ENCODE measurements at regions not wholly inside any gene's neighbourhood (a gene's known extent, or its start where the extent isn't known, plus 50 kb on each side); places are given as distances from the start of the nearest gene placed in this dataset.

DNA sequence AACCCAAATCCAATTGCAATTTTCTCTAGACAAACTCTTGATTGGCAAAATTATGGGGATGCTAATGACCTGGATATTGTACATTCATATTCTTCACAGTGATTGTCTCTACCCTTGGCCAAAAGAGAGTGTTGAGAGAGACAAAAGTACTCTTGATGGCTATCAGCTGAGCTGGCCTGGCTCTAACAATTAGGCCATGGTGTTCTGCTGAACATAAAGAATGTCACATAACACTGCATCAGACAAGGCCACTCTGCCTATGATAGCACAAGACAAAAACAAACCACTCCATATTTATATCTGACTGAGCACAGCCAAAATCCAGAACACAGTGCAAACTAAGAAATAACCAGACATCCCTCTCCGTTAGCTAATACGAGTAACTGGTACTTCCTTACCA, 101.7 kb downstream of the ADAMTS1 start:
- H3K9ac ChIP-seq (ENCODE audit: insufficient read length, low read depth), result no peak overlapping the region
- H3K36me3 ChIP-seq (ENCODE audit: insufficient read depth, insufficient read length, low read length), result no peaks in the 10 kb centered on the region

DNA sequence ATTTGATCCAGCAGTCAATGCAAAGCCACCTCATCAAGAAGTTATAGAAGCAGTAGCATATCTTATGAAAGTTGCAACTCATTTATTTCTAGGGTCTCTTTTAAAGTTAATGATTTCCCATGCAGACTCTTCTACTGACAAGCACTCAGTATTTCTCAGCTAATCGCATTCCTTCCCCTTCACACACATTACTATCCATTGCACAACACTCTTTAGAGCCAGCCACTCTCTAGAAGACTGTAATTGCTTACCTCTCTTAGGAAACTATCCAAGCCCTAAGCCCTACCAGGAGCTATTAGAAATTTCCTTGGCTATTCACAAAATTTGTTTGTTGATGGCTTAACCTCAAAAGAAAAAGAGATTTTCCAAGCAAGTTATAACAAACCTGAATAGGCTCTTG, 106.0 kb downstream of the ADAMTS1 start:
- no peak overlapping the region for H3K4me3 ChIP-seq (ENCODE audit: insufficient read length, low read depth)
- no peak for DNase-seq (ENCODE audit: low read depth, low spot score)
- H3K9ac ChIP-seq (ENCODE audit: insufficient read length, low read depth), result no peak overlapping the region
- no peaks in the 10 kb centered on the region for H3K36me3 ChIP-seq (ENCODE audit: insufficient read depth, insufficient read length, low read length)
- H3K27me3 ChIP-seq (ENCODE audit: insufficient read depth, insufficient read length), result no peaks in the 10 kb centered on the region
- no peaks in the 10 kb centered on the region for H3K9me3 ChIP-seq (ENCODE audit: insufficient read depth, low read length)
- no peak for TF ChIP-seq YY1 (IDR thresholded peaks at IDR 0.05; ENCODE audit: insufficient read depth, insufficient read length)
- no peak for TF ChIP-seq ZNF274 (IDR thresholded peaks at IDR 0.05; ENCODE audit: low read depth, low read length)
- TF ChIP-seq SUZ12 (IDR thresholded peaks at IDR 0.05; ENCODE audit: extremely low read depth, insufficient read depth, insufficient read length), result no peak
- H3K4me1 ChIP-seq (ENCODE audit: insufficient read depth, insufficient read length), result no peaks in the 10 kb centered on the region

More for the DNA sequence above, 101.7 kb downstream of the ADAMTS1 start:
- Histone ChIP-seq H3K9me3 (ENCODE audit: insufficient read depth, low read length) (no peaks in the 10 kb centered on the region), H3K4me3 (ENCODE audit: insufficient read length, low read depth) (no peak overlapping the region), H3K4me1 (ENCODE audit: insufficient read depth, insufficient read length) (no peaks in the 10 kb centered on the region), H3K27me3 (ENCODE audit: insufficient read depth, insufficient read length) (no peaks in the 10 kb centered on the region)
- TF ChIP-seq SUZ12 (IDR thresholded peaks at IDR 0.05; ENCODE audit: extremely low read depth, insufficient read depth, insufficient read length), result no peak
- no peak for TF ChIP-seq ZNF274 (IDR thresholded peaks at IDR 0.05; ENCODE audit: low read depth, low read length)
- TF ChIP-seq YY1 (IDR thresholded peaks at IDR 0.05; ENCODE audit: insufficient read depth, insufficient read length), result no peak
- DNase-seq (ENCODE audit: low read depth, low spot score), result no peak

DNA sequence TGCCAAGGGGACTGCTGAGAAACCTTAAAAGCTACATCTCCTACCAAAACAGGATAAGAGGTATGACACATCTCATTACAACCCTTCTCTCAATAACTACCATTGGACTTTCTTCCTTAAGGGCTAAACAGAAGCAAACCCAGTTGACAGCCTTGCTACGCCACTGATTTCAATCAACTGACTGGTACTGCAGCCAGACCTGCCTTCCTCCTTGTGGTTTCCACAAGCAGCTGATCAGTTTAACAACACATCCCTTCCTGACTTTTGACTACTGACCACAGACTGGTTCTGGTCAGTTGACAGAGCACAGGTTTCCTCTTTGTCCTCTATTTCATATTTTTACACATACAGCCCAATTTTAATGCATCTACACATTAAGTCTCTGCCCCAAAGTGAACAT, 108.8 kb downstream of the ADAMTS1 start:
- no peak for TF ChIP-seq YY1 (IDR thresholded peaks at IDR 0.05; ENCODE audit: insufficient read depth, insufficient read length)
- TF ChIP-seq ZNF274 (IDR thresholded peaks at IDR 0.05; ENCODE audit: low read depth, low read length), result no peak
- no peak for TF ChIP-seq SUZ12 (IDR thresholded peaks at IDR 0.05; ENCODE audit: extremely low read depth, insufficient read depth, insufficient read length)
- H3K4me1 ChIP-seq (ENCODE audit: insufficient read depth, insufficient read length), result no peaks in the 10 kb centered on the region
- DNase-seq (ENCODE audit: low read depth, low spot score), result no peak

DNA sequence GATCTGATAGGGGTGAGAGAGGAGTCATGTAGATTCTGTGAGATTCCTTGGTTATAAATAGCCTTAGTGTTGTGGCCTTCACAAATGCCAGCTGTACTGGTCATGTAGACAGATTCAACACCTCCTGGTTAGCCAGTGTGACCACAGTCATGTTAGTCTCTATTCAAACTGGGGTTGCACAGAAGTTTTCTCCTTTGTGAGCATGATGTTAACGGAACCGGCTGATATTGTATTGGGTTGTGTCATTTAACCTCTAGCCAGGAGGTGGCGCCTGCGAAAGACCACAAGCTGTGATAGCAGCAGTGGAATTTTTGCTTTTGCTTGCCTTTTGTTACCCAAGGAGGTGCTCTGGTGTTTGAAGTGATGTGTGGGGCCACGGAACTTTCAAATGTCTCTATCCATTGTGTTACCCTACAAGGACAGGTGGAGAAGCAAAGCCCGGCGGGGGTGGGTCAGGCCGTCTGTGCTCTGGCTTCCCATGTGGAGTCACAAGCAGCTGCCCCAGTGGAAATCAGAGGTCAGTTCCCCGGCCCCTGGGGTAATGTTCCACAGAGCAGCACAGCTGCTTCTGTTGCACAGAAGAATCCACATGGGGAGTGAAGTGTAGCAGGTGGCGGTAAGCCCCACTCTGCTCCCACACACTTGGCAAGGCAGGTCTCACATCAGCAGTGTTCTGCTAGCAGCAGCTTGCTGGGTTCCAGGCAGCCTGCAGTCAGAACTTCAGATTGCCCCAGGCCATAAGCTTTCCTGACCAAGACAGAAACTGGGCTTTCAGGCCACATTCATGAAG, 112.6 kb downstream of the ADAMTS1 start:
- H3K9me3 ChIP-seq (ENCODE audit: insufficient read depth, low read length), result peaks cover 18% of the 10 kb centered on the region
- H3K4me3 ChIP-seq (ENCODE audit: insufficient read length, low read depth), result no peak overlapping the region
- DNase-seq (ENCODE audit: low read depth, low spot score), result peak; percentile 64
- no peak for TF ChIP-seq SUZ12 (IDR thresholded peaks at IDR 0.05; ENCODE audit: extremely low read depth, insufficient read depth, insufficient read length)
- no peak for TF ChIP-seq ZNF274 (IDR thresholded peaks at IDR 0.05; ENCODE audit: low read depth, low read length)
- no peak for TF ChIP-seq YY1 (IDR thresholded peaks at IDR 0.05; ENCODE audit: insufficient read depth, insufficient read length)
- no peaks in the 10 kb centered on the region for H3K36me3 ChIP-seq (ENCODE audit: insufficient read depth, insufficient read length, low read length)
- no peaks in the 10 kb centered on the region for H3K4me1 ChIP-seq (ENCODE audit: insufficient read depth, insufficient read length)
- H3K27me3 ChIP-seq (ENCODE audit: insufficient read depth, insufficient read length), result no peaks in the 10 kb centered on the region
- H3K9ac ChIP-seq (ENCODE audit: insufficient read length, low read depth), result no peak overlapping the region

More for the DNA sequence above, 108.8 kb downstream of the ADAMTS1 start:
- Histone ChIP-seq H3K4me3 (ENCODE audit: insufficient read length, low read depth) (no peak overlapping the region), H3K27me3 (ENCODE audit: insufficient read depth, insufficient read length) (no peaks in the 10 kb centered on the region), H3K9ac (ENCODE audit: insufficient read length, low read depth) (no peak overlapping the region), H3K36me3 (ENCODE audit: insufficient read depth, insufficient read length, low read length) (no peaks in the 10 kb centered on the region), H3K9me3 (ENCODE audit: insufficient read depth, low read length) (no peaks in the 10 kb centered on the region)

DNA sequence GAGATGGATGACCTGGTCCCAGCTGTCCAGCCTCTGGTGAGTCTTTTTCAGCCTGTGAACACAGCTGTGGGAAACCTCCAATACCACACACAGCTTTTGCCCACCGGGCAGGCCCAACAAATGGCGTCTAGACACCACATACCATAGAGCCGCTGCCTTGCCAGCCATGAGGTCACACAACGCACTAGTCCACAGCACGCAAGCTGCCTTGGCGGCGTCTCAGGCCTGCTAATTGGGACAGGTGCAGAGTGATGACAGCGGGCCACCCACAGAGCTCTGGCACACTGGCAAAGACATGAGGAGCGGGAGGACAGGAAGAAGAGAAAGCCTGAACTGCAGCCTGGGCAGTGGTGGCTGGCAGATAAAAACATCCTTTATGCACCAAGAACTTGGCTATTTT, 125.5 kb downstream of the ADAMTS1 start:
- H3K9me3 ChIP-seq (ENCODE audit: insufficient read depth, low read length), result peaks cover 8% of the 10 kb centered on the region; the same call in 1 of the 2 replicates
- H3K27me3 ChIP-seq (ENCODE audit: insufficient read depth, insufficient read length), result no peaks in the 10 kb centered on the region
- H3K4me1 ChIP-seq (ENCODE audit: insufficient read depth, insufficient read length), result no peaks in the 10 kb centered on the region
- H3K9ac ChIP-seq (ENCODE audit: insufficient read length, low read depth), result no peak overlapping the region
- H3K36me3 ChIP-seq (ENCODE audit: insufficient read depth, insufficient read length, low read length), result no peaks in the 10 kb centered on the region
- H3K4me3 ChIP-seq (ENCODE audit: insufficient read length, low read depth), result no peak overlapping the region
- TF ChIP-seq YY1 (IDR thresholded peaks at IDR 0.05; ENCODE audit: insufficient read depth, insufficient read length) (no peak), ZNF274 (IDR thresholded peaks at IDR 0.05; ENCODE audit: low read depth, low read length) (no peak), SUZ12 (IDR thresholded peaks at IDR 0.05; ENCODE audit: extremely low read depth, insufficient read depth, insufficient read length) (no peak)
- DNase-seq (ENCODE audit: low read depth, low spot score), result no peak

DNA sequence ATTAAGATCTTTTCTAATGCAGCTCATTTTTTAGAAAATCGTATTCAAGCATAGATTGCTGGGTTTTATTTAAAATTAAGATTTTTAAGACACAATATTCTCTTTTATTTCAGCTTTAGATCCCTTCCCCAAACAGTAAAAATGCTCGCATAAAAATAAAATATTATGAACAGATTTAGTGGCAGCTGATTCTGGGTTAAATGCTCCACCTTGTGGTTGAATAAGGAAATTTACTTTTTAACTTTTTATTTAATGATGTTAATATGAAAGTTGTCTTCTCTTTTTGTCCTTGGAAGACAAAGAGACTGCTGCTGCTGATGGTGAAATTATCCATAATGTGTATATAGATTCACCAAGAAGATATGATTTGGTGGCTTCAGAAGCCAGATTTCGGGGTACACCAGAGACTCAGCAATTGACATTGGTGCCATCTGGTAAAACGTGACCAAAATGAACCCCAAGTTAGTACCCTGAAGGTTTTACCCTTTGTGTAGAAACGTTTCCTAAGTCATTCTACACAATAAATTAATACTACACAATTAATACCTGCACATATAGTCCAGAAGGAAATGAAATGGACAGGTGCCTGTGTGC, 128.0 kb downstream of the ADAMTS1 start:
- no peaks in the 10 kb centered on the region for H3K4me1 ChIP-seq (ENCODE audit: insufficient read depth, insufficient read length)
- no peak overlapping the region for H3K9ac ChIP-seq (ENCODE audit: insufficient read length, low read depth)
- TF ChIP-seq ZNF274 (IDR thresholded peaks at IDR 0.05; ENCODE audit: low read depth, low read length) (no peak), YY1 (IDR thresholded peaks at IDR 0.05; ENCODE audit: insufficient read depth, insufficient read length) (no peak), SUZ12 (IDR thresholded peaks at IDR 0.05; ENCODE audit: extremely low read depth, insufficient read depth, insufficient read length) (no peak)
- H3K9me3 ChIP-seq (ENCODE audit: insufficient read depth, low read length), result 0 out of 2 replicates have a peak, but pooled peaks cover 5% of the 10 kb centered on the region
- H3K36me3 ChIP-seq (ENCODE audit: insufficient read depth, insufficient read length, low read length), result no peaks in the 10 kb centered on the region
- H3K4me3 ChIP-seq (ENCODE audit: insufficient read length, low read depth), result no peak overlapping the region
- no peak for DNase-seq (ENCODE audit: low read depth, low spot score)
- no peaks in the 10 kb centered on the region for H3K27me3 ChIP-seq (ENCODE audit: insufficient read depth, insufficient read length)

DNA sequence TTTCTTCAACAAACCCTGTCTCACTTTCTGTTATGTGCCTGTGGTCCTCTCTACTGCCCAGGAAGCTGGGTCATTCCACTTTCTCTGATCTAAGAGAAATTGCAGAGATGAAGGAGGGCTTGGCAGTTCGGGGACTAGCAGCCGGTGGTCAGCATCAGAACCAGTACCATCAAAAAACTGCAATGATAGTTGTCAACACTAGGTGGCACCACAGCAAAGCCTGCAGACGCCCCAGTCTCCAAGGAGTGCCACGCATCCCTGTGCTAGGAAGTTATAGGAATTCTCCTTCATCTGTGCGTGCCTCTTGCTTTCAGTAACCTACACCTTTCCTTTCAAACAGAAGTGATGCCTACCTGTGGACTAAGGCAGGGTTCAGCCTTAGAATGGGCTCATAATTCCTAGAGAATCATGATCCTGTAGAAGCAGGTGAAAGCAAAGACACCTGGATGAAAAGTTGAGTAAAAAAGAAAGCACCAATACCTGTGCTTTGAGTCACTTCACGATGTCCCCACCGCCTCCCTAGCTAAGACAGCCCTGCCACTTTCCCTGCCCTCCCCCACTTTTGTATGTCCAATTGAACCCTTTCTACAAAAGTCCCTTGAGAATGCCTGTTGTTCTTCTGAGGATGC, 129.2 kb downstream of the ADAMTS1 start:
- Histone ChIP-seq H3K4me1 (ENCODE audit: insufficient read depth, insufficient read length) (no peaks in the 10 kb centered on the region), H3K4me3 (ENCODE audit: insufficient read length, low read depth) (no peak overlapping the region), H3K36me3 (ENCODE audit: insufficient read depth, insufficient read length, low read length) (no peaks in the 10 kb centered on the region), H3K27me3 (ENCODE audit: insufficient read depth, insufficient read length) (no peaks in the 10 kb centered on the region), H3K9ac (ENCODE audit: insufficient read length, low read depth) (no peak overlapping the region), H3K9me3 (ENCODE audit: insufficient read depth, low read length) (no peaks in the 10 kb centered on the region)
- TF ChIP-seq YY1 (IDR thresholded peaks at IDR 0.05; ENCODE audit: insufficient read depth, insufficient read length) (no peak), ZNF274 (IDR thresholded peaks at IDR 0.05; ENCODE audit: low read depth, low read length) (no peak), SUZ12 (IDR thresholded peaks at IDR 0.05; ENCODE audit: extremely low read depth, insufficient read depth, insufficient read length) (no peak)
- peak; percentile 68 for DNase-seq (ENCODE audit: low read depth, low spot score)

All from NT2/D1 (cell line).